HCT116 (cell line): ENCODE measurements at regions not wholly inside any gene's neighbourhood (a gene's known extent, or its start where the extent isn't known, plus 50 kb on each side); places are given as distances from the start of the nearest gene placed in this dataset.

Experiments
- CTCF ChIP-seq, 3 experiments: fragments of 200-600 bp in 1 of 3; sonication (generic) in 1 of 3; IDR thresholded peaks in 2 of 3; conservative IDR thresholded peaks in 1 of 3; 2 replicates each; pipeline ENCODE4 v1.5.1; 2012 to 2017; ENCODE audit warnings: low read depth in 2 of 3, low read length in 2 of 3, antibody characterized with exemption in 1 of 3, borderline replicate concordance in 1 of 3, control low read depth in 1 of 3, mild to moderate bottlenecking in 1 of 3, mixed read lengths in 1 of 3, mixed run types in 1 of 3, moderate library complexity in 1 of 3; ENCODE audit not compliant: insufficient read depth in 1 of 3
- EGR1 ChIP-seq: IDR thresholded peaks from 2 replicates; pipeline ENCODE4 v1.6.1; 2012; ENCODE audit warnings: low read depth
- ELF1 ChIP-seq: IDR thresholded peaks from 2 replicates; pipeline ENCODE4 v1.6.1; 2012; ENCODE audit warnings: low read depth, borderline replicate concordance
- EZH2 ChIP-seq: fragments of 200-600 bp; sonication (generic); IDR thresholded peaks from 2 replicates; pipeline ENCODE4 v1.6.1; 2017; ENCODE audit warnings: antibody characterized with exemption, mixed run types
- EZH2phosphoT487 ChIP-seq: fragments of 200-600 bp; IDR thresholded peaks from 2 replicates; pipeline ENCODE4 v1.6.1; 2018; ENCODE audit warnings: antibody characterized with exemption, borderline replicate concordance
- JUND ChIP-seq: IDR thresholded peaks from 2 replicates; pipeline ENCODE4 v1.6.1; 2012
- MAX ChIP-seq: IDR thresholded peaks from 2 replicates; pipeline ENCODE4 v1.6.1; 2012
- POLR2A ChIP-seq: IDR thresholded peaks from 2 replicates; pipeline ENCODE4 v1.7.0; 2011; ENCODE audit warnings: borderline replicate concordance; ENCODE audit not compliant: insufficient read depth, insufficient read length; ENCODE audit errors: extremely low read depth
- POLR2AphosphoS5 ChIP-seq: IDR thresholded peaks from 2 replicates; pipeline ENCODE4 v1.6.1; 2011; ENCODE audit warnings: mild to moderate bottlenecking, low read depth, low read length, moderate library complexity
- SP1 ChIP-seq: IDR thresholded peaks from 2 replicates; pipeline ENCODE4 v1.6.1; 2012; ENCODE audit warnings: low read depth
- YY1 ChIP-seq: IDR thresholded peaks from 2 replicates; pipeline ENCODE4 v1.6.1; 2011; ENCODE audit warnings: low read length, low read depth, moderate library complexity, mild to moderate bottlenecking; ENCODE audit not compliant: insufficient replicate concordance; ENCODE audit errors: extremely low read depth
- ZFX ChIP-seq: fragments of 450-650 bp; IDR thresholded peaks from 2 replicates; pipeline ENCODE4 v1.6.1; 2017

GRCh38 chr12:83470749-83471148 is 784.0 kb downstream of the TMTC2 start:
- TF ChIP-seq CTCF (IDR thresholded peaks at IDR 0.05 in 2 of 3, conservative IDR thresholded peaks at IDR 0.05 in 1 of 3; ENCODE audit: borderline replicate concordance in 1 of 3, insufficient read depth in 1 of 3, low read depth in 2 of 3, low read length in 2 of 3) = no peak
- no peak for TF ChIP-seq POLR2AphosphoS5
- TF ChIP-seq MAX = no peak
- no peak for TF ChIP-seq ZFX
- no peak for TF ChIP-seq SP1
- TF ChIP-seq EZH2phosphoT487 = no peak
- no peak for TF ChIP-seq JUND
- no peak for TF ChIP-seq ELF1
- no peak for TF ChIP-seq YY1
- TF ChIP-seq POLR2A = no peak
- TF ChIP-seq EGR1 = no peak
- no peak for TF ChIP-seq EZH2
